DLD1 (cell line): ENCODE measurements at regions not wholly inside any gene's neighbourhood (a gene's known extent, or its start where the extent isn't known, plus 50 kb on each side); places are given as distances from the start of the nearest gene placed in this dataset.

Source experiments
- in situ Hi-C: cut with HindIII; loops from 2 replicates; pipeline ENCODE4 v1.10.0; 2017; ENCODE audit warnings: low sequenced_read_pairs

DNA sequence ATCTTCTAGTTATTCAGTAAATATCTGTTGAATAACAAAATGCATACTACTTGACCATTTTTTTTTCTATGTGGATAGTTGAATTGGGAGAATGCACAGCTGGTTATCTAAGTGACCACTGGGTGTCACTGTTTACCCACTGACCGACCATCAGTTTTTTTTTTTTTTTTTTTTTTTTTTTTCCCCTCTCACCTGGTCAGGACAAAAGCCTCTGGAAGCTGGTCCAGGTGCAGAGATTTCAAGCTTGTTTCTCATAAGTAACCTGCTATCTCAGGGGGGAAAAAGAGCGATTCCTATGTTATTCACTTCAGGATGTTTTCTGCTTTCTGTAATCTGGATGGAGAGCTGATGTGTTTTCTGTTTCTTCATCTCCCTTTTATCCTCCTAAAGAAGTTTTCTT lies 256.0 kb downstream of the DCDC2C start:
- in situ Hi-C loops, result no loop called here

DNA sequence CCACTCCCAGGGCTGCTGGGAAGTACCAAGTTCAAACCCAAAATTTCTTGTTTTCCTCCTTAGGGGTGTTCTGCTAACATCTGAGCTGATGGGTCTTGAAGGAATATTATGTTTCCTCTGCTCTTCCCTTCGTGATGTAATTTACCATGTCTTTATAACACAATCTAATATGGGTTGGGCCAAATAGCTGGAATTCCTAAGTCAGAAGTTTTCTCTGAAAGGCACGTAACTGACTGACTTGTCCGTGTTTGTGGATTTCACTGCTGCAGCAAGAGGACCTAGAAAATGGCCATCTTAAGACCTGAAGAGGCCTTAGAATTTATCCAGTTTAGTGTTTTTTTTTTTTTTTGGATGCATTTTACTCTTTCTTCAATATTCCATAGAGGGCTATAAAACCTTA lies 256.7 kb downstream of the DCDC2C start:
- in situ Hi-C loops, result no loop called here

DNA sequence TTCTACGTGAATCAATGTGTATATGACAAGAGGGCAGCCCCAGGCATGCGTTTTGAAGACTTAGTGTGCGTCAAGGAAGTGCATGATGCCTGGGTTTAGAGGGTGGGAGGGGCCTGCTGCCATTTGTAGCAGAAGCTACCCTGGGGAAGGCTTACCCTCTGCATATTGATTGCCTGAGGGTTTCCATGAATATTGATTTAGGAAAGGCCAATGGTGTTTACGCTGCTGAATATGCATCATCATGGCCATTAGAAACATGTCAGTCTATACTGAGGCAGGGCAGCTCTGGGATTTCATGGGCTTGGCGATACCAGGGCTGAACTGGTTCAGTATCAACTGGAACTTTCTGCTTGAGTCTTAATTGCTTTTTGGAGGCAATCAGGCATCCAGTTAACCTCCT lies 259.3 kb downstream of the DCDC2C start:
- in situ Hi-C loops, result no loop called here

DNA sequence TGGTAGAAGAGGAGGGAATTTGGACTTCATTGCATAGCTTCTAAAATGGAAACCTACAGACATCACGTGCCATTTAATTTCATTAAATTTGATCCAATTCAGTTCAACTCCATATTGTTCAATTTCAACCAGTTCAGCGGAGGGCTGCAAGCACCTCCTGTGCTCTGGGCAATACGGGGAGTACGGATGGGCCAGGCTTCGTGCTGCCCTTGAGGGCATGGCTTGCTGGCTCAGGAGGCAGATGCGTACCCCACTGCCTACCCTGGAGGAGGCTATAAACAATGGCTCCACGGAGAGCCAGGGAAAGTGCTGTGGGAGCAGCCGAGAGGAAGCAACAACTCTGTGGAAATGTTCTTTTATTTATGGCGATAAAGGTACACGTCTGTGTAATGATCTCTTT lies 261.8 kb downstream of the DCDC2C start:
- in situ Hi-C loops, result no loop called here

DNA sequence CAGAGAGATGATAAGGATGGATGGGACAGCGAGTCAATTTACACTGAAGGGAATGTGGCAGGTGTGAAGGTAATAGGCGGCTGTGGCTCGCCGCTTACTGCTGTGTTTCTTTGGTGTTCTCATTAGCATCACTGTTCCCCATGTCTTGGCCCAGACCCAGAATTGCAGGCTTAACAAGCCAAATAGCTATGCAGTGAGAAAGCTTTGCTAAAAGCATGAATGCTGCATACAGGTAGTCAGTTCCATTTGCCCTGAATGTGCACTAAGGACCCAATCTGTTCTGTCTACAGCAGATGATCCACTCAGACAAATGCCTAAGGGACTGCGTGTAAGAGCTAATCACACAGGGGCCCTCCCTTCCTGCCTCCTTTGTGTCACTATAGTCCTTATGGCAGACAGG lies 262.6 kb downstream of the DCDC2C start:
- in situ Hi-C loops, result no loop called here

DNA sequence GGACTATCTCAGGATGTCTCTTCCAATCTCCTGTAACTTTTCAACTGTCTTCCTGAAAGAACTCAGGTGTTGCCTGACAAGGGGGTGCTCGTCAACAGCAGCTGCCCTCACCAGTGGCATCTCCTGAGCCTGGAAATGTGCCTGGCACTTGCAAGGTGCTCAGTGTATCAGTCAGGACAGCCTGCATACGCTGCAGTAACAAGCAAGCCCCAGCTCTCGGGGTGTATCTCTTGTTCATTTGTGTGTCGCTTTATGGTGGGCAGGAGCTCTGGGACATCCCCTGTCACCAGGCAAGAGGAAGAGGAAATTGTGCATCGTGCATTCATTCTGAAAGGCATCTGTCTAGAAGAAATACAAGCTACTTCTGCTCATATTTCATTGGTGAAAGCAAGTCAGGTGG lies 263.1 kb downstream of the DCDC2C start:
- in situ Hi-C loops, result no loop called here

DNA sequence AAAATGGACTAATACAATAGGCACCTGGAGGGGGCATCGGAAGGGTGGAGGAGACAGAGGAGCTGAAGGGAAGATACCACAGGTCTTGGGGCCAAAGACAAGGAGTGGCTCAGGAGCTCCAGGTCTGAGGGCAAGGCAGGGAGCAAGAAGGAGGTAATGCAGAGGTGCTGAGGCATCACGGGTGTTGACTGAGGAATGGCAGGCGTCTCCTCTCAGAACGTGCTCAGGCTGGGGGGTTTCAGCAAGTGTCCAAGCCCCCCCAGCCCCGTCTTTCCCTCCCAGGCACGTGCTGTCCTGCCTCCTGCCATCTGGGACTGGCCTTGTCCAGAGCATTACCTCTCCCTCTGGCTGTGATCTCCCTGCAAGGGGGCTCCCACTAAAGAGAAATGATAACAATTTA lies 265.4 kb downstream of the DCDC2C start:
- in situ Hi-C loops, result no loop called here

DNA sequence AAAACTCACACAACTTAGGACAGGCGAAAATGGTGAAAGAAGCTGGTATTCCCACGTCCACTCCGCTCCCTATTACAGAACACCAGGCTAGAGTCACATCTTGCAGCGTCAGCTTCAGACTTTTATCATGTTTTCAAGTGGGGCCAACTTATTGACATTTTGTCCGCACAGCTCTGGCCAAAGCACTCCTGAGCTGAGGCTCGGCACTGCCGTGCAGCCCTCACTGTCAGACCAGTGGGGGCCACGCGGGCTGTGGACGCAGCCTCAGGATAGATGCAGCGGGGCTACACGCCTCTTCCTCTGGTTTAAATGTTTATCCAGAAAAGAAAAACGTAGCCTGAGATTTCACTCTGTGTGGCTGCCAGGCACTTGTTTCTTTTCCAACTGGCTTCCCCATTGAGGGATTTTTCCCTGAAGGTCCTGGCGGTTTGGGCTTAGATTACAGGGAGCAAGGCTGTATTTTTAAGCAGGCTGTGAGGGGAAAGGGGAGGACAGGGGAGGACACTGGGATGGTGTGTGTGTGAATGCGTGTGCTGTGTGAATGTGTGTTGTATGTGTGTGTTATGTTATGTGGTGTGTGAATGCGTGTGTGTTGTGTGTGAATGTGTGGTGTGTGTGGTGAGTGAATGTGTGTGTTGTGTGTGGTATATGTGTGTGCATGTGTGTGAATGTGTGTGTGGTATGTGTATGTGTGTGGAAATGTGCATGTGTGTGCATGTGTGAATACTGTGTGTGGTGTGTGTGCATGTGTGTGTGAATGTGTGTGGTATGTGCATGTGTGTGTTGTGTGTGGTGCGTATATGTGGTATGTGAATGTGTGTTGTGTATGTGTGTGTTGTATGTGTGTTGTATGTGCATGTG lies 267.6 kb downstream of the DCDC2C start:
- in situ Hi-C loops, result no loop called here

DNA sequence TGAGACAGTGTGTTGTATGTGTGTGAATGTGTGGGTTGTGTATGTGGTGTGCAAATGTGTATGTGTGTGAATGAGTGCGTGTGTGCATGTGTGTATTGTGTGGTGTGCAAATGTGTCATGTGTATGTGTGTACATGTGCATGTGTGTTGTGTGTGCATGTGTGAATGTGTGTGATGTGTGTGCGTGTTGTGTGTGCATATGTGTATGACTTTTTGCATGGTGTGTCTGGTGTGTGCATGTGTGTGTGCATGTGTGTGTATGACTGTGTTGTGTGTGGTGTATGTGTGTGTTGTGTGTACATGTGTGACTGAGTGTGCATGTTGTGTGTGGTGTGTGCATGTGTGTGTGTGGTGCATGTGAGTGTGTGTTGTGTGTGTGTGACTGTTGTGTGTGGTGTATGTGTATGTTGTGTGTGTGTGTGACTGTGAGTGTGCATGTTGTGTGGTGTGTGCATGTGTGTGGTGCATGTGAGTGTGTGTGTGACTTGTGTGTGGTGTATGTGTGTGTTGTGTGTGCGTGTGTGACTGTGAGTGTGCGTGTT lies 268.3 kb downstream of the DCDC2C start:
- in situ Hi-C loops, result no loop called here

DNA sequence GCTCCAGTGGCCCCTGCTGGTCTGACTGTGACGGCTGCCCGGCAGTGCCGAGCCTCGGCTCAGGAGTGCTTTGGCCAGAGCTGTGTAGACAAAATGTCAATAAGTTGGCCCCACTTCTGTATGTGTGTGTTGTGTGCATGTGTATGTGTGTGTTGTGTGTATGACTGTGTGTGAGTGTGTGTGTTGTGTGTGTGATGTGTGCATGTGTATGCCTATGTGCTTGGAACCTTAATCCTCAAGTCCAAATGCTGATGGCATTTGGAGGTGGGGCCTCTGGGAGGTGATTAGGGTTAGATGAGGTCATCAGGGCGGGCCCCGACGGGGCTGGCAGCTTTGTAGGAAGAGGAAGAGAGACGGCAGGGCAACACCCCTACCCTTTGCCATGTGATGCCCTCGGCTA lies 269.0 kb downstream of the DCDC2C start:
- in situ Hi-C loops, result no loop called here

DNA sequence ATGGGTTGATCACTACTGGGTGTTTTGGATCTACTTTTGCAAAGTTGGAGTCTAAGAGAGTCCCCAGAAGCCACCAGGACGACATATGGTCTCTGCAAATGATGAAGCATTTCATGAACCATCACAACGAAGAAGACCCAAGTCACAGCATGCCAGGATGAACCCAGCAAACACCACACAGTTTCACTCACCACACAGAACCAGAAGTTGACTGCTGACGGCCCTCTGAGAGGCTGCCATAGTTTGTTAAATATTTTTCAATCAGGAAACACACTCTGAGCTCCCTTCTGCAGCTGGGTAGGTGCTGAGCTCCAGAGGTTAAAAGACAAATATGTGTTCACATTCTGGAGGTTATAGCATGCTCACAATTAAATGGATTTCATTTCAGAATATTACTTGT lies 271.4 kb downstream of the DCDC2C start:
- in situ Hi-C loops, result no loop called here

DNA sequence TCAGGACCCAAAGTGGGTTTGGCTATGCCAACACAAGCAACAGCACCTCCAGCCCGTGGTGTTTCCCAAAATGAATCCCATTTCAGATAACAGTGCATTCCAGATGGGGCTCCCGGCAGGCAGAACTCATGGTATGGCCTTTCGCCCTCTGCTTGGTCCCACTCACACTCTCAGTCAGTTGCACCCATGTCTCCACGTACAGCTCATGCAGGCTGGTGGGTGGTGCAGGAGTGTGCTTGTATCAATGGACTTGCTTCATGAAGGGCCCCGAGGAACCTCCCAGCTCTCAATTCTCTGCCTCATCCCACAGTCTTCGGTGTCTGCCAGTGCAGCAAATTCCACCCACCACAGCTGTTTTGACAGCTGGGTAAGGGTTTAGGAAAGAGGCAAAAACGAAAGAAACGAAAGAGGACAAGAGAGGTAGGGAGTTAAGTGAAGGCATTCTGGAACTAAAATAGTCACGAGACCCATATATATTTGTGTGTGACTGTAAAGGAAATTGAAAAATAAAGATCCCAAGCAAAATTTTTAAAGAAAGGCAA lies 278.1 kb downstream of the DCDC2C start:
- in situ Hi-C loops, result no loop called here

DNA sequence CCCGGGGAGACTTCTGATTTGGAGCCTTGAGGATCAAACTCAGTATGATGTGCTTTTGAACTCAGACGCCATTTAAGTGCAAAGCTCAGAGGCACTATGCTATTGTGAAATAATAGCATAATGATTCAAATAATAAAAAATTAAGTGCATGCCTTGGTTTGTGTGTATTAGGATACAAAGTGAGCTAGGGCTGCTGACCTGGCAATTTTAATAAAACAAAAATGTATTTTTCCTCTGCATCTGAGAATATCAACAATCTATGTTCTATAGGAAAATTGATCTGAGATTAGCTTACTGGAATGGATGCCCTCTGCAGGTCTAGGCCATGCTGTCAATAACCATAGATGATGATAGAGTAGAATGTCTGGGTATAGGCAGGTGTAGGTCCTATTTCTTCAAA lies 278.8 kb downstream of the DCDC2C start:
- in situ Hi-C loops, result no loop called here

DNA sequence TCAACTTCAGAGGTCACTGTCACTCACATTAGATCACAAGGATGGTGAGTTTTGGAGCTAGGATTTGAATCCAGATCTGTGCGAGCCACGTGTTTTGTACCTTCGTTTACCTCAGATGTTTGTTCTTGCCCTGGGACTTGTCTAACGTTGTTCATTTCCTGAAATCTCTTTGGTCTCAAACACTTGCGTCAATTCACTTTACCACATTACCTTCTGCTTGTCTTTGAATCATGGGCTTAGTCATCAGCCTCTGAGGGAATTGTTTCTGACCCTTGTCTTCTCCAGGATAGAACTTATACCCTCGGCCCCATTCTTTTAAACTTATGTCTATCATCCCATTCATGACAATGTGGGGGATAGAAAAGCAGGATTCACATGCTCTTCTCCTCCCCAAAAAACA lies 282.7 kb downstream of the DCDC2C start:
- in situ Hi-C loops, result no loop called here

DNA sequence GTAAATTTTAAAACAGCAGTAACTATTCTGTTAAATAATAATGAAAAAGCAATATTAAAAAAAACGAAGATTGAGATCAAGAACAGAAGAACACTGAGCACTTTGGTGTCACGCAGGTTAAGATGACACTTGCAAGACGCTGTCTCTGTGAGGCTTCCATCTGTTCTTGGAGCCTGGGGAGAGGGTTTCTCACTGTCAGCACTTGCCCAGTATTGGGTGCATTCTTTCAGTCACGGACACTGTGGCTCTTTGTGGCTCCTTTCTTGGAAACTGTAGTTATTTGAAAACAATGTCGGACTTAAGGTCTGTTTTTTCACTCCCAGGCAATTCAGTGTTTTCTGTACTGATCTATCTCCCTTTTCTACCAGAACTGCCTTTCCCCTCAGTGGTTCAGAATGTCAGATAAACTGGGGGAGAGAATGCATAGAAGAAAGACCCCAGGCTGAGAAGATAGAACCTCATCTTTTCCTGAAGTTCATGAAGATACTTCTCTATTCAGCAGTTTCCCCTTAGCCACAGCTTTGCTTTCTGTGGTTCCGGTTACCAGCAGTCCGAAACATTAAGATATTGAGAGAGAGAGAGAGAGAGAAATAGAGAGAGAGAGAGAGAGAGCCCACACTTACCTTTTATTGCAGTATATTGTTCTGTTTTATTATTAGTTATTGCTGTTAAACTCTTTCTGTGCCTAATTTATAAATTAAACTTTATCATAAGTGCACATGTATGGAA lies 283.3 kb downstream of the DCDC2C start:
- in situ Hi-C loops, result no loop called here

DNA sequence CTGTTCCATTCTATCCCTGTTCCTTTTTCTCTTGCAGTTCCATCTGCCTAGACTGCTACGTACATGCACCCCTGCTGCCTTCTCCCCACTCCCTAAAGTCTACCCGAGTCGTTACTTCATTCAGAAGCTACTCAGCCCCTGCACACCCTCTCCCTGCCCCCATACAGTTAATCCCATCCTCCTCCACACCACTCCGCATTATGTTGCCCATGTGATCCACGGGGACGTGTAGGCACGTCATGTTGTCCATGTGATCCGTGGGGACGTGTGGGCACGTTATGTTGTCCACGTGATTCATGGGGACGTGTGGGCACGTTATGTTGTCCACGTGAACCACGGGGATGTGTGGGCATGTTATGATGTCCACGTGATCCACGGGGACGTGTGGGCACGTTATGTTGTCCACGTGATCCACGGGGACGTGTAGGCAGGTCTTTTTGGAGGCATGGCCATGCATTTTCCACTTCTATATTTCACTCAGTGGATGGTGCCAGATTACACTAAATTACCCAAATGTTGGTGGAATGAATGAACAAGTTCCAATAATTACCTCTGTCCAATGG lies 299.5 kb downstream of the DCDC2C start:
- in situ Hi-C loops, result no loop called here

DNA sequence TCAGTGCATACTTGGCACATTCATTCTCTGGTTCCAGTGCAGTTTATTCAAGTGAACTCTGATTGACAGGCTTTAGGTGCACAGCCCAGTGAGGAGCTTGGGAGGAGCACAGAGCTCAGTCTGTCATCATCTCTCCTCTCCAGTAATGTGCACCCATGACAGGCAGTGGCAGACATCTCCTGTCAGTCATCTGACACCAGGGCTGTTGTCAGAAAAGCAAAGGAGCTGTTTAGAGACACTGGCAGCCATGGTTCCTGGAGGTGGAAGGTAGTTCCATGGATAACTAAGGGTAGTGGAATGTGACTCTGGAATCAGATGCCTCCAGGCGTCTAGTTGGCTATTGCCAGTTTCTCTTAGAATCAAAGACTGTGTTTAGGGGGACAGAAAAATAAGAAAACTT lies 308.8 kb downstream of the DCDC2C start:
- in situ Hi-C loops, result no loop called here

DNA sequence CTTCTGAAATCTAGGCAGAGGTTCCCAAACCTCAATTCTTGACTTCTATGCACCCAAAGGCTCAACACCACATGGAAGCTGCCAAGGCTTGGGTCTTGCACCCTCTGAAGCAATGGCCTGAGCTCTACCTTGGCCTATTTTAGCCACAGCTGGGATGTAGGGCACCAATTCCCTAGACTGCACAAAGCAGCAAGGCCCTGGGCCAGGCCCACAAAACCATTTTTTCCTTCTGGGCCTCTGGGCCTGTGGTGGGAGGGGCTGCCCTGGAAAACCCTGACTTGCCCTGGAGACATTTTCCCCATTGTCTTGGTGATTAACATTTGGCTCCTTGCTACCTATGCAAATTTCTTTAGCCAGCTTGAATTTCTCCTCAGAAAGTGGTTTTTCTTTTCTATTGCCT lies 315.2 kb downstream of the DCDC2C start:
- in situ Hi-C loops, result no loop called here

DNA sequence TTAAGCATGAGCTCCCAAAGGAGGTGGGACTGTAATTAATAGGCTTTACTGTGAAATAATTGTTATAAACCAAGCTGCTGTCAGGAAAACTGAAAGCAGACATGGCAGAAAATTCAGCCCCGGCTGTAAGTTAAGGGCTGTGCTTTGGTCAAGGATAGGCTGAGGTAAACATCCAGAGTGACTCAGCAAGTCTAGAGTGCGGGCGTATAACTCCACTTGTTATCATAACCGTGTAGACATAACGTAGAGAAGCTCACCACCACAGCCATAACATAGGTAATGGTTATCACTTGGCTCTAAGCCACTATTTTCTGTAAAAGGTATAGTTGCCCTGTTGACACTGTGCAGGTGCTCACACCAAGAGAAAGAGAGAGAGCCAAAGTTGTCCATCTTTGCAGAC lies 316.8 kb downstream of the DCDC2C start:
- in situ Hi-C loops, result no loop called here

DNA sequence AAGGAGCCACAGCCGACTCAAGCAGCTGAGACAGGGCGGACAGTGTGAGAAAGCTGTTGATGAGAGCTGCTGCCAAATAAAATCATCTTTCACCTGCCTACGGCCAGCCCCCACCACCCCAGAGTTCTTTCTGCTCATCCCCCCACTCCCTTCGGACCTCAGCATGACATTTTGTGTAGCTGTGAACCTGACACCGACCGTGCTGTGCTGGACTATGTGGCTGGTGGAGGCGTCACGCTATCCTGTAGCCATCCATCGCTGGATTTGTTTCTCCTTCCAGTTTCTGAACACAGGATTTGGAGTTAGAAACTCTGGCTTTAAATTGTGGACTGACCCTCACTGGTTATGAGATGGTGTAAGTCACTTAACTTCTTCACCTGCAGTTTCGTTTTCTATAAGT lies 317.3 kb downstream of the DCDC2C start:
- in situ Hi-C loops, result no loop called here

DNA sequence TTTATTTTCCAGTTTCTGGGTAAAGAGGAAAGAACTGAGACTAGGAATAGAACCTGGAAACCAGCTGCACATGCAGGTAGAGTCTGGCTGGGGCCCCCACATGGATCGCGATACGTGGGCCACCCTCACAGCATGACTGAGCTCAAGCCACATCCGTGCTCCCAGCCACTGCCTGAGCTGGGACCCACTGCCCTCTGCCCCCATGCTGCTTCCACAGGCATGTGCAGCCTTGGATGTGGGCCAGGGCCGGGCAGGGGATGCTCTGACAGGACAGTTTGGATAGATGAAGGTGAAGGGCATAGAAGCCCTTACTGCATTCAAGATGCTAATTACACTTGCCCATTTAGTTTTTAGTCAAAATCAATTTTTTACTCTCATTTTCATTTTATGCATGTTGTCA lies 321.2 kb downstream of the DCDC2C start:
- in situ Hi-C loops, result no loop called here

DNA sequence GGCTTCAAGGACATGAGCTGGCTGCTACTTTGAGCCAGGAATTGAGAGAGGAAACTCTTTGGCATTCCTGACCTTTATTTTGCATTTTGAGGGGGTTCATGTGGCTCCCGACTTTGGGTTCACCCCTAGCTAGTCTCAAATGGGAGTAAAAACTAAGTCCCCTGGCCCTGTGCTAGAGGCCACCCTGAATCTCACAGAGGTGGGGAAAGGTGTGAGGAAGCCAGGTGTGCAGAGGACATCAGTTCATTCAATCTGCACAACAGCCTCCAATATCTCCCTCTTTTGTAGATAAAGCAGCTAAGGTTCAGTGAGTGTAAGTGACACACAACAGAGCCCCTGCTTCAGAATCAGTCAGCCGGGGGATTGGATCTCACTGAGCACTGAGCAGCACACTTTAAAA lies 325.7 kb downstream of the DCDC2C start:
- in situ Hi-C loops, result no loop called here
